ENCODE measurements at regions not wholly inside any gene's neighbourhood (a gene's known extent, or its start where the extent isn't known, plus 50 kb on each side); places are given as distances from the start of the nearest gene placed in this dataset.
A peak's percentile ranks its signal among the peaks of the same experiment; 100 is the strongest.

DNA sequence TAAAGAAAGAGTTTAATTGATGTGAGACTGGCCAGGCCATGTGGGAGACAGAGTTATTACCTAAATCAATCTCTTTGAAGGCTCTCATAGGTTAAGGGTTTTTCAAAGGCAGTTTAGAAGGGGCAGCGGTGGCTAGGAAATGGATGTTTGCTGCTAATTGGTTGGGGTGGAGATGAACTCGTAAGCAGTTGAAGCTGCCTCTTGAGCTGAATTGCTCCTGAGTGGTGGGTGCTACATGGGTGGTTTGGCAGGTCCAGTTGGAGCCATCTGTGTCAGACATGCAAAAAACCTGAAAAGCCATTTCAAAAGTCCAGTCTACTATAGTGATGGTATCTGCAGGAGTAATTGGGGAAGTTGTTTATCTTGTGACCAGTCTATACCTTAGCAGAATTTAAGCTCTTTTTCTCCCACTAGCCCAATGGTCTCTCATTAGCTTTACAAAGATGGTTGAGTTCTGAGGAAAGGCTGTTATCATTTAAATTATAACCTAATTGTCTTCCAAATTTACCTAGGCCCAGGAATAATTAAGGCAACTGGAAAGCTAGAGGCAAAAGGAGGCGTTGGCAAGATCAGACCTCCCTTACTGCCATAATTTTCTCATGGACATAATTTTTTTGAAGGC, 762.4 kb upstream of the FRG1 start:
- no peak for DNase-seq
- H3K4me1 Mint-ChIP-seq, result no peaks in the 10 kb centered on the region
- 84 to 100% methylated on average over 2 to 3 of the region's 3 CpGs for WGBS, 2 experiments (ENCODE audit: insufficient coverage in 1 of 2, insufficient read length in 1 of 2)

DNA sequence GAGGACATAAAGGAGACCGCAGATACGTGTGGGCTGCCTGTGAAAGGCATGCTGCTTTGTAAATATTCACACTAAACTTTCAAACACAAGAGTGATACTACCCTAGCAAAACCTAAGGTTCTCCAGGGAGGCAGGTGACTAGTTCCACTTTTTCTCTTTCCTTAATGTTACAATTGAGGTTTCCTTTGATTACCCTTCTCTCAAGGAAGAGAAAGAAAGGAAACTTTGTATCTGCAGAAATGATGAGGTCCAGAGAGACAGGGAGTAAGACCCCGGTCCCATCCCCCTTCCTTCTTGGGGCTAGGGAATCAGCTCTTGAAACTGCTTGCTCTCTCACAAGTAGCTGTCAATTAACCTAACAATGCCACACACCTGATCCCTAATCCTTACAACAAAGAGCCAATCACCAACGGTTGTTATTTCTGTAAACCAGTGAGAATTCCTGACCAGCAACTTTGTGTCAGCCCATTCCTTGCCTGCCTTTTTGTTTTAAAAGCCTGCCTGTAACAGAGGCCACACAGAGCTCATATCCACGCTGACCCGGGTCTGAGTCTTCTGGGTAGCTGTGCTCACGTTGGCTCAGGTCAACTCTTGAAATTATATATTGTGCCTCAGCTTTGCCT, 754.8 kb upstream of the FRG1 start:
- H3K27me3 ChIP-seq (ENCODE audit: control insufficient read depth, insufficient read depth, low read length, poor library complexity, severe bottlenecking), result no peaks in the 10 kb centered on the region
- no peaks in the 10 kb centered on the region for H3K36me3 ChIP-seq (ENCODE audit: control insufficient read depth, insufficient read depth, low read length)
- H3K4me3 Mint-ChIP-seq, result peak overlapping the region; percentile 32
- H3K4me3 ChIP-seq (ENCODE audit: low read length), result peak overlapping the region; percentile 66
- H3K9ac ChIP-seq (ENCODE audit: extremely low read depth, low read length, poor library complexity, severe bottlenecking), result no peak overlapping the region
- H3K4me1 ChIP-seq (ENCODE audit: control insufficient read depth, insufficient read depth, low read length), result peaks cover 7% of the 10 kb centered on the region
- WGBS, 2 experiments (ENCODE audit: insufficient coverage in 1 of 2, insufficient read length in 1 of 2), result 18% methylated on average over 7 of the region's 7 CpGs; no CpG with 5 or more reads in 1 of the 2 experiments
- H3K27me3 Mint-ChIP-seq (ENCODE audit: insufficient read depth), result no peaks in the 10 kb centered on the region
- peak overlapping the region; percentile 87 for H3K27ac Mint-ChIP-seq
- H3K4me1 Mint-ChIP-seq, result peaks cover 24% of the 10 kb centered on the region
- peaks cover 20% of the 10 kb centered on the region for H3K9me3 ChIP-seq (ENCODE audit: control insufficient read depth, low read length)
- H3K9me3 Mint-ChIP-seq, result peaks cover 28% of the 10 kb centered on the region
- no peak overlapping the region for H3K27ac ChIP-seq (ENCODE audit: low read depth, low read length)
- no peaks in the 10 kb centered on the region for H3K36me3 Mint-ChIP-seq (ENCODE audit: low read depth)
- DNase-seq, result peak; percentile 81
- TF ChIP-seq, protein P1, sequence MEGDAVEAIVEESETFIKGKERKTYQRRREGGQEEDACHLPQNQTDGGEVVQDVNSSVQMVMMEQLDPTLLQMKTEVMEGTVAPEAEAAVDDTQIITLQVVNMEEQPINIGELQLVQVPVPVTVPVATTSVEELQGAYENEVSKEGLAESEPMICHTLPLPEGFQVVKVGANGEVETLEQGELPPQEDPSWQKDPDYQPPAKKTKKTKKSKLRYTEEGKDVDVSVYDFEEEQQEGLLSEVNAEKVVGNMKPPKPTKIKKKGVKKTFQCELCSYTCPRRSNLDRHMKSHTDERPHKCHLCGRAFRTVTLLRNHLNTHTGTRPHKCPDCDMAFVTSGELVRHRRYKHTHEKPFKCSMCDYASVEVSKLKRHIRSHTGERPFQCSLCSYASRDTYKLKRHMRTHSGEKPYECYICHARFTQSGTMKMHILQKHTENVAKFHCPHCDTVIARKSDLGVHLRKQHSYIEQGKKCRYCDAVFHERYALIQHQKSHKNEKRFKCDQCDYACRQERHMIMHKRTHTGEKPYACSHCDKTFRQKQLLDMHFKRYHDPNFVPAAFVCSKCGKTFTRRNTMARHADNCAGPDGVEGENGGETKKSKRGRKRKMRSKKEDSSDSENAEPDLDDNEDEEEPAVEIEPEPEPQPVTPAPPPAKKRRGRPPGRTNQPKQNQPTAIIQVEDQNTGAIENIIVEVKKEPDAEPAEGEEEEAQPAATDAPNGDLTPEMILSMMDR (conservative IDR thresholded peaks at IDR 0.05), result no peak

More for the DNA sequence above, 762.4 kb upstream of the FRG1 start:
- TF ChIP-seq, protein P1 (conservative IDR thresholded peaks at IDR 0.05), result no peak
- H3K27ac Mint-ChIP-seq, result no peak overlapping the region
- no peak overlapping the region for H3K4me3 Mint-ChIP-seq
- Histone ChIP-seq H3K27me3 (ENCODE audit: control insufficient read depth, insufficient read depth, low read length, poor library complexity, severe bottlenecking) (no peaks in the 10 kb centered on the region), H3K9ac (ENCODE audit: extremely low read depth, low read length, poor library complexity, severe bottlenecking) (no peak overlapping the region), H3K9me3 (ENCODE audit: control insufficient read depth, low read length) (no peaks in the 10 kb centered on the region), H3K4me3 (ENCODE audit: low read length) (no peak overlapping the region), H3K36me3 (ENCODE audit: control insufficient read depth, insufficient read depth, low read length) (no peaks in the 10 kb centered on the region), H3K27ac (ENCODE audit: low read depth, low read length) (no peak overlapping the region), H3K4me1 (ENCODE audit: control insufficient read depth, insufficient read depth, low read length) (no peaks in the 10 kb centered on the region)
- no peaks in the 10 kb centered on the region for H3K9me3 Mint-ChIP-seq
- H3K27me3 Mint-ChIP-seq (ENCODE audit: insufficient read depth), result no peaks in the 10 kb centered on the region
- no peaks in the 10 kb centered on the region for H3K36me3 Mint-ChIP-seq (ENCODE audit: low read depth)

DNA sequence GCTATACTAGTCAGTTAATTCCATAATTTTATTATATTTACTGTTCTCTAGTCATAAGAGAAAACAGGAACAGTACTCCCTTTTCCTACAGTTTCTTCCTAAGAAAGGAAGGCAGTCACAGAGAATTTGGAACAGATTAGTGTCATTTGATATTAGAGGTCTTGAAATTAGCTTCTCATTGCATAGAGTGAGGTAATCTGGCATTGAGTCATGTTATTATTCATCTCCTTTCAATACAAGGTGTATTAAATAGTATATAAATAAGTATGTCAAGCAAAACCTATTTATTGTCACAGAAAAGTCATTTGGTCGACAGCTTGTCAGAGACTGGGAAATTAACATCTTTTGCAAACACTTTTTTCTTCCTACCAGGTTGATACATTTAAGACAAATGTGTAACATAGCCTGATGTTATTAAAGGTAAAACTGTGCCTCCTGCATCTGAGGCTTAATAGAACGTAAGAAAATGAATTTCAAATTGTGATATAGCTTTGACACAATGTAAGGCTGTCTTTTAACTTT, 753.1 kb upstream of the FRG1 start:
- Mint-ChIP-seq H3K9me3 (peaks cover 28% of the 10 kb centered on the region), H3K27ac (no peak overlapping the region), H3K36me3 (ENCODE audit: low read depth) (no peaks in the 10 kb centered on the region), H3K4me3 (no peak overlapping the region), H3K27me3 (ENCODE audit: insufficient read depth) (no peaks in the 10 kb centered on the region), H3K4me1 (peaks cover 24% of the 10 kb centered on the region)
- H3K9me3 ChIP-seq (ENCODE audit: control insufficient read depth, low read length), result peaks cover 20% of the 10 kb centered on the region
- no peaks in the 10 kb centered on the region for H3K36me3 ChIP-seq (ENCODE audit: control insufficient read depth, insufficient read depth, low read length)
- no peak overlapping the region for H3K9ac ChIP-seq (ENCODE audit: extremely low read depth, low read length, poor library complexity, severe bottlenecking)
- no peak overlapping the region for H3K27ac ChIP-seq (ENCODE audit: low read depth, low read length)
- no peaks in the 10 kb centered on the region for H3K27me3 ChIP-seq (ENCODE audit: control insufficient read depth, insufficient read depth, low read length, poor library complexity, severe bottlenecking)
- peaks cover 7% of the 10 kb centered on the region for H3K4me1 ChIP-seq (ENCODE audit: control insufficient read depth, insufficient read depth, low read length)
- TF ChIP-seq, protein P1 (conservative IDR thresholded peaks at IDR 0.05), result no peak
- H3K4me3 ChIP-seq (ENCODE audit: low read length), result no peak overlapping the region
- no peak for DNase-seq
- WGBS, 2 experiments (ENCODE audit: insufficient coverage in 1 of 2, insufficient read length in 1 of 2), result 93% methylated on average over 2 of the region's 2 CpGs; no CpG with 5 or more reads in 1 of the 2 experiments

All from endodermal cell (in vitro differentiated cells).